Astrocyte (in vitro differentiated cells and primary cell): ENCODE measurements at regions not wholly inside any gene's neighbourhood (a gene's known extent, or its start where the extent isn't known, plus 50 kb on each side); places are given as distances from the start of the nearest gene placed in this dataset.
A peak's percentile ranks its signal among the peaks of the same experiment; 100 is the strongest.

Experiments
- DNase-seq: peaks from one replicate; pipeline ENCODE4 v3.0.0-alpha.2; 2010; ENCODE audit warnings: low read depth
- FAIRE-seq: peaks from 2 replicates; lab custom pipeline; 2011; peaks lifted over from hg19 to GRCh38; lab: Jason Lieb, UNC
- H2AFZ ChIP-seq: 2 replicates; pipeline ENCODE4 v1.6.0; 2012; ENCODE audit warnings: low read depth, low read length, inconsistent platforms
- H3K27ac ChIP-seq: 2 replicates; pipeline ENCODE4 v1.5.1; 2011; ENCODE audit warnings: low read depth, low read length, inconsistent platforms
- H3K27me3 ChIP-seq: 2 replicates; pipeline ENCODE4 v1.6.0; 2011; ENCODE audit warnings: low read length, inconsistent platforms; ENCODE audit not compliant: insufficient read depth
- H3K36me3 ChIP-seq: 2 replicates; pipeline ENCODE4 v1.5.1; 2011; ENCODE audit warnings: low read length, inconsistent platforms; ENCODE audit not compliant: insufficient read depth
- H3K4me1 ChIP-seq: 2 replicates; pipeline ENCODE4 v1.5.1; 2011; ENCODE audit warnings: low read length, inconsistent platforms; ENCODE audit not compliant: insufficient read depth
- H3K4me2 ChIP-seq: 2 replicates; pipeline ENCODE4 v1.6.0; 2012; ENCODE audit warnings: low read length, inconsistent platforms
- H3K4me3 ChIP-seq: 2 replicates; pipeline ENCODE4 v1.5.1; 2011; ENCODE audit warnings: low read depth, mild to moderate bottlenecking, low read length, inconsistent platforms; ENCODE audit not compliant: insufficient read depth
- H3K79me2 ChIP-seq: 2 replicates; pipeline ENCODE4 v1.6.0; 2012; ENCODE audit warnings: mild to moderate bottlenecking, low read length, inconsistent platforms; ENCODE audit not compliant: insufficient read depth
- H3K9ac ChIP-seq: 2 replicates; pipeline ENCODE4 v1.6.0; 2012; ENCODE audit warnings: mild to moderate bottlenecking, low read length, inconsistent platforms
- H3K9me3 ChIP-seq: 2 replicates; pipeline ENCODE4 v1.5.1; 2012; ENCODE audit warnings: low read depth, mild to moderate bottlenecking, low read length, inconsistent platforms; ENCODE audit not compliant: insufficient read depth
- H4K20me1 ChIP-seq: 2 replicates; pipeline ENCODE4 v1.6.0; 2012; ENCODE audit warnings: low read length, inconsistent platforms; ENCODE audit not compliant: insufficient read depth
- H3K27ac Mint-ChIP-seq: one replicate; pipeline ENCODE4 v1.8.0; 2021; ENCODE audit warnings: mild to moderate bottlenecking, mixed read lengths; ENCODE audit not compliant: unreplicated experiment
- H3K27me3 Mint-ChIP-seq: one replicate; pipeline ENCODE4 v1.8.0; 2021; ENCODE audit warnings: low read depth, mixed read lengths; ENCODE audit not compliant: unreplicated experiment
- H3K36me3 Mint-ChIP-seq: one replicate; pipeline ENCODE4 v1.8.0; 2021; ENCODE audit warnings: low read depth, mixed read lengths; ENCODE audit not compliant: unreplicated experiment
- H3K4me1 Mint-ChIP-seq: one replicate; pipeline ENCODE4 v1.8.0; 2021; ENCODE audit warnings: low read depth, mixed read lengths; ENCODE audit not compliant: unreplicated experiment
- H3K4me3 Mint-ChIP-seq: one replicate; pipeline ENCODE4 v1.8.0; 2021; ENCODE audit warnings: mild to moderate bottlenecking, moderate library complexity, mixed read lengths; ENCODE audit not compliant: unreplicated experiment
- H3K9me3 Mint-ChIP-seq: one replicate; pipeline ENCODE4 v1.8.0; 2021; ENCODE audit warnings: mild to moderate bottlenecking, mixed read lengths; ENCODE audit not compliant: unreplicated experiment
- CTCF ChIP-seq: IDR thresholded peaks from 2 replicates; pipeline ENCODE4 v1.5.1; 2011; ENCODE audit warnings: low read depth, mild to moderate bottlenecking, inconsistent platforms, low read length, moderate library complexity; ENCODE audit not compliant: insufficient read depth
- EZH2 ChIP-seq: IDR thresholded peaks from 2 replicates; pipeline ENCODE4 v1.6.1; 2012; ENCODE audit warnings: mild to moderate bottlenecking, low read length, inconsistent platforms; ENCODE audit not compliant: insufficient read depth

- Histone ChIP-seq H3K36me3 (no peaks in the 10 kb centered on the region), H3K9ac (no peak overlapping the region), H3K9me3 (no peaks in the 10 kb centered on the region), H4K20me1 (no peaks in the 10 kb centered on the region), H3K4me3 (no peak overlapping the region), H3K4me2 (no peak overlapping the region), H3K27ac (no peak overlapping the region), H3K27me3 (no peaks in the 10 kb centered on the region), H2AFZ (no peak overlapping the region), H3K79me2 (no peaks in the 10 kb centered on the region), H3K4me1 (no peaks in the 10 kb centered on the region)
- Mint-ChIP-seq H3K27ac (no peak overlapping the region), H3K36me3 (no peaks in the 10 kb centered on the region), H3K27me3 (no peaks in the 10 kb centered on the region), H3K4me1 (no peaks in the 10 kb centered on the region), H3K9me3 (peaks cover 2% of the 10 kb centered on the region), H3K4me3 (no peak overlapping the region)
- no peak for DNase-seq
- TF ChIP-seq EZH2, result no peak
- TF ChIP-seq CTCF, result no peak
- no peak for FAIRE-seq
Measured at GRCh38 chr1:104665300-104665699, 915.6 kb downstream of the AMY1C start.

- no peaks in the 10 kb centered on the region for H3K36me3 ChIP-seq
- H2AFZ ChIP-seq, result no peak overlapping the region
- H3K4me3 ChIP-seq, result no peak overlapping the region
- H3K27ac ChIP-seq, result no peak overlapping the region
- no peak overlapping the region for H3K9ac ChIP-seq
- no peaks in the 10 kb centered on the region for H3K4me1 ChIP-seq
- H3K27me3 Mint-ChIP-seq, result no peaks in the 10 kb centered on the region
- TF ChIP-seq EZH2 (no peak), CTCF (no peak)
- FAIRE-seq, result no peak
- no peaks in the 10 kb centered on the region for H3K79me2 ChIP-seq
- no peak overlapping the region for H3K27ac Mint-ChIP-seq
- H3K36me3 Mint-ChIP-seq, result no peaks in the 10 kb centered on the region
- DNase-seq, result no peak
- no peaks in the 10 kb centered on the region for H3K4me1 Mint-ChIP-seq
- no peaks in the 10 kb centered on the region for H3K9me3 ChIP-seq
- H3K4me3 Mint-ChIP-seq, result no peak overlapping the region
- no peaks in the 10 kb centered on the region for H4K20me1 ChIP-seq
- no peak overlapping the region for H3K4me2 ChIP-seq
- H3K9me3 Mint-ChIP-seq, result no peaks in the 10 kb centered on the region
- H3K27me3 ChIP-seq, result no peaks in the 10 kb centered on the region
Measured at GRCh38 chr1:104671684-104672353, 922.1 kb downstream of the AMY1C start.

- H3K27ac Mint-ChIP-seq, result peak overlapping the region; percentile 28
- Histone ChIP-seq H3K4me1 (no peaks in the 10 kb centered on the region), H4K20me1 (no peaks in the 10 kb centered on the region), H3K36me3 (no peaks in the 10 kb centered on the region), H3K9me3 (no peaks in the 10 kb centered on the region), H3K4me2 (no peak overlapping the region), H3K79me2 (no peaks in the 10 kb centered on the region), H3K9ac (no peak overlapping the region), H3K4me3 (no peak overlapping the region), H2AFZ (no peak overlapping the region), H3K27ac (no peak overlapping the region), H3K27me3 (no peaks in the 10 kb centered on the region)
- H3K36me3 Mint-ChIP-seq, result no peaks in the 10 kb centered on the region
- H3K9me3 Mint-ChIP-seq, result no peaks in the 10 kb centered on the region
- DNase-seq, result no peak
- TF ChIP-seq EZH2 (no peak), CTCF (no peak)
- no peak overlapping the region for H3K4me3 Mint-ChIP-seq
- H3K27me3 Mint-ChIP-seq, result no peaks in the 10 kb centered on the region
- H3K4me1 Mint-ChIP-seq, result no peaks in the 10 kb centered on the region
- FAIRE-seq, result no peak
Measured at GRCh38 chr1:104699433-104699832, 949.7 kb downstream of the AMY1C start.
